ENCODE measurements at regions not wholly inside any gene's neighbourhood (a gene's known extent, or its start where the extent isn't known, plus 50 kb on each side); places are given as distances from the start of the nearest gene placed in this dataset.

DNA sequence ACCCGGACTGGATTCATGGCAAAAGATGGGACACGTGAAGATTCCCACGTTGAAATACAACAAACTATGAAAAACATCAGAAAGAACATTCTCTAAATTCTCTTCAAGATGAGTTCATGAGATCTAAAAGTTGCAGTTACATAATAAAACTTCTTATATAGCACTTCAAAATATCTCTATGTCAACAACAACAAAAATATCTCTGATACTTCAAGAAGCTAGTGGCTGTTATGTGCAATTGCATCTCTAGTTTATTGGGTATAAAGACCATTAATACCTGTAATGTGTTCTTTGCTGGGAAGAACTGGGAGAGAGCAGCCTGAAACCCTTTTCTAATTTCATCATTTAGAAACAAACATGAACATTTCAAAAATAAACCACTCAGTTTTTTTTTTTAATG lies 69.2 kb upstream of the RGS6 start:
- no peak for TF ChIP-seq POLR2A (IDR thresholded peaks at IDR 0.05)
- TF ChIP-seq, protein P1, sequence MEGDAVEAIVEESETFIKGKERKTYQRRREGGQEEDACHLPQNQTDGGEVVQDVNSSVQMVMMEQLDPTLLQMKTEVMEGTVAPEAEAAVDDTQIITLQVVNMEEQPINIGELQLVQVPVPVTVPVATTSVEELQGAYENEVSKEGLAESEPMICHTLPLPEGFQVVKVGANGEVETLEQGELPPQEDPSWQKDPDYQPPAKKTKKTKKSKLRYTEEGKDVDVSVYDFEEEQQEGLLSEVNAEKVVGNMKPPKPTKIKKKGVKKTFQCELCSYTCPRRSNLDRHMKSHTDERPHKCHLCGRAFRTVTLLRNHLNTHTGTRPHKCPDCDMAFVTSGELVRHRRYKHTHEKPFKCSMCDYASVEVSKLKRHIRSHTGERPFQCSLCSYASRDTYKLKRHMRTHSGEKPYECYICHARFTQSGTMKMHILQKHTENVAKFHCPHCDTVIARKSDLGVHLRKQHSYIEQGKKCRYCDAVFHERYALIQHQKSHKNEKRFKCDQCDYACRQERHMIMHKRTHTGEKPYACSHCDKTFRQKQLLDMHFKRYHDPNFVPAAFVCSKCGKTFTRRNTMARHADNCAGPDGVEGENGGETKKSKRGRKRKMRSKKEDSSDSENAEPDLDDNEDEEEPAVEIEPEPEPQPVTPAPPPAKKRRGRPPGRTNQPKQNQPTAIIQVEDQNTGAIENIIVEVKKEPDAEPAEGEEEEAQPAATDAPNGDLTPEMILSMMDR (IDR thresholded peaks at IDR 0.05): no peak
- no peak for TF ChIP-seq POLR2AphosphoS5 (IDR thresholded peaks at IDR 0.05)

Measured in transverse colon (tissue), 4 donors.